Karpas-422 (cell line): ENCODE measurements at regions not wholly inside any gene's neighbourhood (a gene's known extent, or its start where the extent isn't known, plus 50 kb on each side); places are given as distances from the start of the nearest gene placed in this dataset.

Experiments used
- DNase-seq: peaks from one replicate; pipeline ENCODE4 v3.0.0-alpha.2; 2015
- H2AFZ ChIP-seq: fragments of 200-600 bp; sonication (generic); 2 replicates; pipeline ENCODE4 v1.6.1; 2014; ENCODE audit warnings: antibody characterized with exemption, low read length, mixed read lengths
- H3K27ac ChIP-seq: fragments of 200-600 bp; sonication (generic); 2 replicates; pipeline ENCODE4 v1.5.1; 2014; ENCODE audit warnings: mild to moderate bottlenecking, low read length, moderate library complexity
- H3K27me3 ChIP-seq: fragments of 200-600 bp; sonication (generic); 2 replicates; pipeline ENCODE4 v1.6.1; 2014; ENCODE audit warnings: low read length, mixed read lengths
- H3K36me3 ChIP-seq: fragments of 200-600 bp; sonication (generic); 2 replicates; pipeline ENCODE4 v1.6.1; 2014; ENCODE audit warnings: low read length, mixed read lengths; ENCODE audit not compliant: insufficient read depth
- H3K4me1 ChIP-seq: fragments of 200-600 bp; sonication (generic); 2 replicates; pipeline ENCODE4 v1.6.1; 2014; ENCODE audit warnings: mild to moderate bottlenecking, low read length, mixed read lengths
- H3K4me2 ChIP-seq: fragments of 200-600 bp; sonication (generic); 2 replicates; pipeline ENCODE4 v1.6.1; 2014; ENCODE audit warnings: low read length, low read depth, mild to moderate bottlenecking; ENCODE audit not compliant: poor library complexity, severe bottlenecking
- H3K4me3 ChIP-seq: fragments of 200-600 bp; sonication (generic); 2 replicates; pipeline ENCODE4 v1.5.1; 2014; ENCODE audit warnings: mild to moderate bottlenecking, antibody characterized with exemption, low read length, mixed read lengths
- H3K79me2 ChIP-seq: fragments of 200-600 bp; sonication (generic); 2 replicates; pipeline ENCODE4 v1.6.1; 2014; ENCODE audit warnings: mild to moderate bottlenecking, low read length, mixed read lengths
- H3K9ac ChIP-seq: fragments of 200-600 bp; sonication (generic); 2 replicates; pipeline ENCODE4 v1.6.0; 2014; ENCODE audit warnings: low read length
- H3K9me2 ChIP-seq: fragments of 200-600 bp; sonication (generic), shearing (Covaris generic); replicated peaks from 2 replicates; pipeline ENCODE4 v1.6.0; 2014; ENCODE audit warnings: mild to moderate bottlenecking, low read length, moderate library complexity; ENCODE audit not compliant: insufficient read depth
- H3K9me3 ChIP-seq: fragments of 300-700, 200-600 bp; sonication (generic); 2 replicates; pipeline ENCODE4 v1.6.1; 2014; ENCODE audit warnings: low read length, mixed read lengths
- H4K20me1 ChIP-seq: fragments of 200-600 bp; sonication (generic); 2 replicates; pipeline ENCODE4 v1.6.1; 2014; ENCODE audit warnings: mild to moderate bottlenecking, antibody characterized with exemption, low read length, low read depth; ENCODE audit not compliant: insufficient read depth

- no peaks in the 10 kb centered on the region for H3K79me2 ChIP-seq
- no peak overlapping the region for H3K4me3 ChIP-seq
- H3K9ac ChIP-seq, result no peak overlapping the region
- no peaks in the 10 kb centered on the region for H3K9me3 ChIP-seq
- DNase-seq, result no peak
- no peaks in the 10 kb centered on the region for H3K27me3 ChIP-seq
- H3K9me2 ChIP-seq, result no peaks in the 10 kb centered on the region
- H2AFZ ChIP-seq, result no peak overlapping the region
- H3K36me3 ChIP-seq, result no peaks in the 10 kb centered on the region
- H4K20me1 ChIP-seq, result no peaks in the 10 kb centered on the region
- no peak overlapping the region for H3K4me2 ChIP-seq
- no peak overlapping the region for H3K27ac ChIP-seq
- H3K4me1 ChIP-seq, result no peaks in the 10 kb centered on the region
These were observed 320.1 kb upstream of the CWC22 start for GRCh38 chr2:180327185-180327584.

GRCh38 chr2:180325416-180326120 lies 318.5 kb upstream of the CWC22 start:
- H3K4me3 ChIP-seq, result no peak overlapping the region
- no peak overlapping the region for H3K27ac ChIP-seq
- no peaks in the 10 kb centered on the region for H3K9me3 ChIP-seq
- no peak overlapping the region for H3K9ac ChIP-seq
- DNase-seq, result no peak
- H3K4me2 ChIP-seq, result no peak overlapping the region
- no peak overlapping the region for H2AFZ ChIP-seq
- no peaks in the 10 kb centered on the region for H3K27me3 ChIP-seq
- H3K9me2 ChIP-seq, result no peaks in the 10 kb centered on the region
- no peaks in the 10 kb centered on the region for H3K4me1 ChIP-seq
- no peaks in the 10 kb centered on the region for H4K20me1 ChIP-seq
- H3K79me2 ChIP-seq, result no peaks in the 10 kb centered on the region
- no peaks in the 10 kb centered on the region for H3K36me3 ChIP-seq

DNA sequence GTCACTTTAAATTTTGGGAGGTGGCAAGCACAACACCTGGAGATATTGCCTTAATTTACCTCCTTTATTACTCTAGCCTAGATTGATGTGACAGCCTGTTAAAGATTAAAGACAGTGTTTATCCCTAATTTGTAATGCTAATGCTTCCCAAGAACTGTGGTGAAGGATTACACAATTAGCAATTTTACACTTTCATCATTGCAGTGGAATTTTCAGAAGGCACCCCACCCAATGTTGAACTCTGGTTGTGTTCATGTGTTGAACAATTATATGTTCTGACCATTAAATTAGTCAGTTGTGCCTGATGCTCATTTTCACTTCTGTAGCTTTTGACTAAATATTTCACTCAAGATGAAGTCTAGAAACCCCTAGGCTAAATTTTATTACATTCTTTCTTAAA lies 317.1 kb upstream of the CWC22 start:
- Histone ChIP-seq H3K36me3 (no peaks in the 10 kb centered on the region), H3K9ac (no peak overlapping the region), H4K20me1 (no peaks in the 10 kb centered on the region), H2AFZ (no peak overlapping the region), H3K27ac (no peak overlapping the region), H3K4me3 (no peak overlapping the region), H3K4me1 (no peaks in the 10 kb centered on the region), H3K27me3 (no peaks in the 10 kb centered on the region), H3K9me3 (no peaks in the 10 kb centered on the region), H3K9me2 (no peaks in the 10 kb centered on the region), H3K79me2 (no peaks in the 10 kb centered on the region), H3K4me2 (no peak overlapping the region)
- no peak for DNase-seq

GRCh38 chr2:180322781-180323180 lies 315.7 kb upstream of the CWC22 start:
- H2AFZ ChIP-seq, result no peak overlapping the region

GRCh38 chr2:180319586-180320405 lies 312.7 kb upstream of the CWC22 start:
- Histone ChIP-seq H4K20me1 (no peaks in the 10 kb centered on the region), H3K36me3 (no peaks in the 10 kb centered on the region), H3K9ac (no peak overlapping the region), H2AFZ (no peak overlapping the region), H3K27ac (no peak overlapping the region), H3K4me2 (no peak overlapping the region), H3K9me2 (no peaks in the 10 kb centered on the region), H3K4me1 (no peaks in the 10 kb centered on the region), H3K9me3 (no peaks in the 10 kb centered on the region), H3K27me3 (no peaks in the 10 kb centered on the region), H3K4me3 (no peak overlapping the region), H3K79me2 (no peaks in the 10 kb centered on the region)
- DNase-seq, result no peak

More at GRCh38 chr2:180322781-180323180, 315.7 kb upstream of the CWC22 start:
- no peaks in the 10 kb centered on the region for H3K9me3 ChIP-seq
- H3K9me2 ChIP-seq, result no peaks in the 10 kb centered on the region
- no peaks in the 10 kb centered on the region for H3K4me1 ChIP-seq
- no peak overlapping the region for H3K9ac ChIP-seq
- no peaks in the 10 kb centered on the region for H4K20me1 ChIP-seq
- no peak overlapping the region for H3K4me2 ChIP-seq
- no peaks in the 10 kb centered on the region for H3K79me2 ChIP-seq
- no peaks in the 10 kb centered on the region for H3K36me3 ChIP-seq
- no peaks in the 10 kb centered on the region for H3K27me3 ChIP-seq
- no peak overlapping the region for H3K27ac ChIP-seq
- no peak overlapping the region for H3K4me3 ChIP-seq
- no peak for DNase-seq

DNA sequence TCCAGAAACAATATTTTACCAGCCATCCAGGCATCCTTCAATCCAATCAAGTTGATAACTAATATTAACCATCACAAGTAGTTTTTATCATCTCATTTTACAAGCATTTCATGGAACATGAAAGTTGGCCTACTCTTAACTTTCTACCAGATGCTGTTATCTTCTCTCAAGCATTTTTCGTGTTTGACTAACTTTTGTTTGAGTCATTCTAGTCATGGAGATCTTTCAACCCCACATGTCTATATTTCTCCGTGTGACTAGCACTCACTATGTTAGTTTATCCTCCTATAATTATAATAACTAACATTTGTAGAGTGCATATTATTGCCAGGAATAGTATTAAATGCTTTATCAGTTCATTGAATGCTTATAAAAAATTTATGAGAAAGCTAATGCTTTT lies 307.0 kb upstream of the CWC22 start:
- H3K79me2 ChIP-seq, result no peaks in the 10 kb centered on the region
- H2AFZ ChIP-seq, result no peak overlapping the region
- H3K4me3 ChIP-seq, result no peak overlapping the region
- H3K27ac ChIP-seq, result no peak overlapping the region
- no peaks in the 10 kb centered on the region for H4K20me1 ChIP-seq
- DNase-seq, result no peak
- no peak overlapping the region for H3K4me2 ChIP-seq
- no peaks in the 10 kb centered on the region for H3K4me1 ChIP-seq
- H3K27me3 ChIP-seq, result no peaks in the 10 kb centered on the region
- H3K9me3 ChIP-seq, result no peaks in the 10 kb centered on the region
- no peaks in the 10 kb centered on the region for H3K36me3 ChIP-seq
- no peaks in the 10 kb centered on the region for H3K9me2 ChIP-seq
- H3K9ac ChIP-seq, result no peak overlapping the region

DNA sequence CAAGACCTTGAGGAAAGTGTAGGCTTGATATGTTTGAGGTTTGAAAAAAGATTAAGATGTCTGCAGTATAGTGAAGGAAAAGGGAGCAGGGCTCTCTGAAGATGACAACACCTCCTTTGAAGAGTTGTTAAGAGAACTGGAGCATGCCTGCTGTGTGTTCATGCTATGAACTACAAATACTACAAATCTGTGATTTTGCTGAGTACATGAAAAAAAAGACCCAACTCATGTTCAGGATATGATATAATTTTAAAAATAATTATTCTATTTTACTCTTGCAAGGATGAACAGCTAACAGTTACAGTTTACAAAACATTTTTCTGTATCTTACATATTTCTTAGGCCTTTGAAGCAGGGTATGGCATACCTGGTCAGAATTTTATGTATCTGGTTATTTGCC lies 305.4 kb upstream of the CWC22 start:
- Histone ChIP-seq H2AFZ (no peak overlapping the region), H3K79me2 (no peaks in the 10 kb centered on the region), H3K9me3 (no peaks in the 10 kb centered on the region), H3K9me2 (no peaks in the 10 kb centered on the region), H3K27ac (no peak overlapping the region), H4K20me1 (no peaks in the 10 kb centered on the region), H3K27me3 (no peaks in the 10 kb centered on the region), H3K4me3 (no peak overlapping the region), H3K4me2 (no peak overlapping the region), H3K4me1 (no peaks in the 10 kb centered on the region), H3K36me3 (no peaks in the 10 kb centered on the region), H3K9ac (no peak overlapping the region)
- DNase-seq, result no peak

GRCh38 chr2:180307096-180307495 lies 300.0 kb upstream of the CWC22 start:
- no peak for DNase-seq
- H3K9me3 ChIP-seq, result no peaks in the 10 kb centered on the region
- no peaks in the 10 kb centered on the region for H3K36me3 ChIP-seq
- H2AFZ ChIP-seq, result no peak overlapping the region
- H3K4me2 ChIP-seq, result no peak overlapping the region
- no peak overlapping the region for H3K27ac ChIP-seq
- no peaks in the 10 kb centered on the region for H3K79me2 ChIP-seq
- no peak overlapping the region for H3K9ac ChIP-seq
- no peaks in the 10 kb centered on the region for H3K4me1 ChIP-seq
- no peaks in the 10 kb centered on the region for H3K9me2 ChIP-seq
- H4K20me1 ChIP-seq, result no peaks in the 10 kb centered on the region
- H3K4me3 ChIP-seq, result no peak overlapping the region
- no peaks in the 10 kb centered on the region for H3K27me3 ChIP-seq
